ENCODE measurements at regions not wholly inside any gene's neighbourhood (a gene's known extent, or its start where the extent isn't known, plus 50 kb on each side); places are given as distances from the start of the nearest gene placed in this dataset.

GRCh38 chr10:126783806-126784557 is 113.5 kb upstream of the C10orf90 start:
- DNase-seq (ENCODE audit: low read depth, low spot score): no peak

GRCh38 chr10:126787201-126787600 is 116.7 kb upstream of the C10orf90 start:
- DNase-seq (ENCODE audit: low read depth, low spot score): no peak

GRCh38 chr10:126795318-126795717 is 109.9 kb upstream of the DOCK1 start:
- no peak for DNase-seq (ENCODE audit: low read depth, low spot score)

GRCh38 chr10:126798649-126799048 is 106.6 kb upstream of the DOCK1 start:
- DNase-seq (ENCODE audit: low read depth, low spot score): no peak

GRCh38 chr10:126803394-126803793 is 101.8 kb upstream of the DOCK1 start:
- no peak for DNase-seq (ENCODE audit: low read depth, low spot score)

GRCh38 chr10:126804396-126804795 is 100.8 kb upstream of the DOCK1 start:
- no peak for DNase-seq (ENCODE audit: low read depth, low spot score)

- DNase-seq (ENCODE audit: low read depth, low spot score): no peak
Measured at GRCh38 chr10:126806498-126806897, 98.7 kb upstream of the DOCK1 start.

- no peak for DNase-seq (ENCODE audit: low read depth, low spot score)
Measured at GRCh38 chr10:126806991-126807702, 98.1 kb upstream of the DOCK1 start.

- no peak for DNase-seq (ENCODE audit: low read depth, low spot score)
Measured at GRCh38 chr10:126808103-126808502, 97.1 kb upstream of the DOCK1 start.

GRCh38 chr10:126813432-126813831 is 91.8 kb upstream of the DOCK1 start:
- no peak for DNase-seq (ENCODE audit: low read depth, low spot score)

- DNase-seq (ENCODE audit: low read depth, low spot score): no peak
Measured at GRCh38 chr10:126833542-126833941, 71.7 kb upstream of the DOCK1 start.

- no peak for DNase-seq (ENCODE audit: low read depth, low spot score)
Measured at GRCh38 chr10:126836009-126836408, 69.2 kb upstream of the DOCK1 start.

GRCh38 chr10:126838316-126838715 is 66.9 kb upstream of the DOCK1 start:
- no peak for DNase-seq (ENCODE audit: low read depth, low spot score)

- no peak for DNase-seq (ENCODE audit: low read depth, low spot score)
Measured at GRCh38 chr10:126839094-126839761, 66.0 kb upstream of the DOCK1 start.

GRCh38 chr10:126840576-126841135 is 64.6 kb upstream of the DOCK1 start:
- DNase-seq (ENCODE audit: low read depth, low spot score): no peak

- DNase-seq (ENCODE audit: low read depth, low spot score): no peak
Measured at GRCh38 chr10:126841341-126841895, 63.8 kb upstream of the DOCK1 start.

GRCh38 chr10:126842356-126842755 is 62.9 kb upstream of the DOCK1 start:
- no peak for DNase-seq (ENCODE audit: low read depth, low spot score)

GRCh38 chr10:126842836-126843235 is 62.4 kb upstream of the DOCK1 start:
- DNase-seq (ENCODE audit: low read depth, low spot score): no peak

GRCh38 chr10:126843299-126843934 is 61.8 kb upstream of the DOCK1 start:
- DNase-seq (ENCODE audit: low read depth, low spot score): no peak

- no peak for DNase-seq (ENCODE audit: low read depth, low spot score)
Measured at GRCh38 chr10:126844406-126844805, 60.8 kb upstream of the DOCK1 start.

- no peak for DNase-seq (ENCODE audit: low read depth, low spot score)
Measured at GRCh38 chr10:126846469-126846868, 58.8 kb upstream of the DOCK1 start.

- DNase-seq (ENCODE audit: low read depth, low spot score): no peak
Measured at GRCh38 chr10:126846959-126847358, 58.3 kb upstream of the DOCK1 start.
